Upper lobe of left lung (tissue), 6 donors: ENCODE measurements at regions not wholly inside any gene's neighbourhood (a gene's known extent, or its start where the extent isn't known, plus 50 kb on each side); places are given as distances from the start of the nearest gene placed in this dataset.

ENCODE experiments used
- ATAC-seq, 2 donors: fragments of 200-7000 bp; cut with Tn5 transposase; one replicate each; pipeline ENCODE4 v1.9.1; 2022; ENCODE audit warnings: mild to moderate bottlenecking in 2 of 2, moderate library complexity in 2 of 2; ENCODE audit not compliant: low FRiP score in 2 of 2
- DNase-seq, 2 donors: peaks; one replicate each; pipeline ENCODE4 v3.0.0-alpha.2; 2019 to 2020
- H3K27ac ChIP-seq, 4 donors: fragments of 200-600 bp; sonication (generic); one replicate each; pipeline ENCODE4 v1.5.1; 2016 to 2019
- H3K27me3 ChIP-seq, 4 donors: fragments of 200-600 bp; sonication (generic); one replicate each; pipeline ENCODE4 v1.5.1; 2017 to 2019
- H3K36me3 ChIP-seq, 4 donors: fragments of 200-600 bp; sonication (generic); one replicate each; pipeline ENCODE4 v1.5.1; 2016 to 2019
- H3K4me1 ChIP-seq, 4 donors: fragments of 200-600 bp; sonication (generic); one replicate each; pipeline ENCODE4 v1.5.1; 2018 to 2019
- H3K4me3 ChIP-seq, 4 donors: fragments of 200-600 bp; sonication (generic); one replicate each; pipeline ENCODE4 v1.5.1; 2017 to 2019; ENCODE audit warnings: mild to moderate bottlenecking in 2 of 4, moderate library complexity in 1 of 4
- H3K9me3 ChIP-seq, 4 donors: fragments of 200-600 bp; sonication (generic); one replicate each; pipeline ENCODE4 v1.5.1; 2018 to 2019
- EP300 ChIP-seq, 4 donors: sonication (generic); formaldehyde crosslinking; IDR thresholded peaks; one replicate each; pipeline ENCODE4 v1.5.1; 2017; ENCODE audit warnings: antibody characterized with exemption in 4 of 4, control low read depth in 2 of 4
- POLR2A ChIP-seq, 4 donors: fragments of 450-650 bp; IDR thresholded peaks; one replicate each; pipeline ENCODE4 v1.5.1; 2016 to 2017; ENCODE audit warnings: antibody characterized with exemption in 4 of 4, mild to moderate bottlenecking in 2 of 4
- POLR2AphosphoS5 ChIP-seq, 2 donors: sonication (generic); formaldehyde crosslinking; IDR thresholded peaks; one replicate each; pipeline ENCODE4 v1.5.1; 2017; ENCODE audit warnings: antibody characterized with exemption in 2 of 2
- WGBS, 2 donors: methylation state at CpG; one replicate each; pipeline ENCODE4 v1.1.5; 2017 to 2018; 5-methylcytosine and 5-hydroxymethylcytosine counted together
- TF ChIP-seq, protein P1 (sequence below), 6 experiments: fragments of 450-650 bp in 4 of 6; fragments of 200-600 bp in 2 of 6; sonication (generic) in 2 of 6; IDR thresholded peaks; one replicate each; pipeline ENCODE4 v1.5.1; 2016 to 2019; ENCODE audit warnings: antibody characterized with exemption in 6 of 6
- donor health status: DM: no; HTN: no; CAD: no; lungs with moderate emphysema.
- donor health status: DM: no; HTN: yes; CAD: no; lungs with severe emphysema.

DNA sequence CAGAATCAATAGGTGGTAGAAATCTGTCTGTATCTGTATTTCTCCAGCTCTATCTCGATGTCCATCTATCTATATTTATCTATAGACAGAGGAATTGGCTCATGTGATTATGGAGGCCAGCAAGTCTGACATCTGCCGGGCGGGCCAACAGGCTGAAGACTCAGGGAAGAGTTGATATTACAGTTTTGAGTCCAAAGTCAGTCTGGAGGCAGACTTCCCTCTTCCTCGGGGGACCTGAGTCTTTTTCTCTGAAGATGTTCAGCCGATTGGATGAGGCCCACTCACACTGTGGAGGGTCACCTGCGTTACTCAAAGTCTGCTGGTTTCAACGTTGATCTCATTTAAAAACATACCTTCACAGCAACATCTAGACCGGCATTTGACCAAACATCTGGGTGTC lies 98.7 kb downstream of the RAMP3 start:
- Histone ChIP-seq H3K9me3 (no peaks in the 10 kb centered on the region), H3K27ac (peak overlapping the region in 1 of 4 donors; percentile 27), H3K4me3 (no peak overlapping the region), H3K27me3 (no peaks in the 10 kb centered on the region), H3K4me1 (peaks cover 0 to 11% (median 8%) of the 10 kb centered on the region in 4 donors), H3K36me3 (no peaks in the 10 kb centered on the region)
- no peak for DNase-seq
- 77 to 79% methylated on average over 8 of the region's 8 CpGs for whole genome bisulfite sequencing, 2 donors
- TF ChIP-seq, protein P1, sequence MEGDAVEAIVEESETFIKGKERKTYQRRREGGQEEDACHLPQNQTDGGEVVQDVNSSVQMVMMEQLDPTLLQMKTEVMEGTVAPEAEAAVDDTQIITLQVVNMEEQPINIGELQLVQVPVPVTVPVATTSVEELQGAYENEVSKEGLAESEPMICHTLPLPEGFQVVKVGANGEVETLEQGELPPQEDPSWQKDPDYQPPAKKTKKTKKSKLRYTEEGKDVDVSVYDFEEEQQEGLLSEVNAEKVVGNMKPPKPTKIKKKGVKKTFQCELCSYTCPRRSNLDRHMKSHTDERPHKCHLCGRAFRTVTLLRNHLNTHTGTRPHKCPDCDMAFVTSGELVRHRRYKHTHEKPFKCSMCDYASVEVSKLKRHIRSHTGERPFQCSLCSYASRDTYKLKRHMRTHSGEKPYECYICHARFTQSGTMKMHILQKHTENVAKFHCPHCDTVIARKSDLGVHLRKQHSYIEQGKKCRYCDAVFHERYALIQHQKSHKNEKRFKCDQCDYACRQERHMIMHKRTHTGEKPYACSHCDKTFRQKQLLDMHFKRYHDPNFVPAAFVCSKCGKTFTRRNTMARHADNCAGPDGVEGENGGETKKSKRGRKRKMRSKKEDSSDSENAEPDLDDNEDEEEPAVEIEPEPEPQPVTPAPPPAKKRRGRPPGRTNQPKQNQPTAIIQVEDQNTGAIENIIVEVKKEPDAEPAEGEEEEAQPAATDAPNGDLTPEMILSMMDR (IDR thresholded peaks at IDR 0.05): no peak
- TF ChIP-seq POLR2AphosphoS5 (IDR thresholded peaks at IDR 0.05) (no peak), EP300 (IDR thresholded peaks at IDR 0.05) (no peak), POLR2A (IDR thresholded peaks at IDR 0.05) (no peak)
- no peak for ATAC-seq

DNA sequence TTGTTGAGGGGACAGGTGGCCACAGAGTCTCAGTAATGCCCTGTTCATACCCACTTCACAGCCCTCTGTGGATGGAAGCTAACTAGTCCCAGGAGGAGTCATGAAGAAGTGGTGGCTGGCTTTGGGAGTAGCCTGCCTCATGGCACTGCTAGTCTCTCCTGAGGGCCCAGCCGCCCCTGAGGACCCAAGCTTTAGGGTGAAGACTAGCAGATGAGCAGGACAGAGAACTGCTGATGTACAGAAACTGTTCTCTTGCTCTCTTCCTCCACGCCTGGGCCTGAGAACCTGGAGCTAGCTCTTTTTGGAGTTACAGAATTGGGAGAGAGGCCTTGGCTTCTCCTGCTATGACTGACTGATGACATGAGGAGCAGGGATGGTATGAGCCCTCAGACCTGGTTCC lies 99.2 kb downstream of the RAMP3 start:
- Histone ChIP-seq H3K27me3 (no peaks in the 10 kb centered on the region), H3K27ac (peak overlapping the region in 1 of 4 donors; percentile 27), H3K9me3 (no peaks in the 10 kb centered on the region), H3K36me3 (no peaks in the 10 kb centered on the region), H3K4me3 (no peak overlapping the region), H3K4me1 (peaks cover 0 to 11% (median 8%) of the 10 kb centered on the region in 4 donors)
- no peak for ATAC-seq
- DNase-seq: no peak
- TF ChIP-seq, protein P1 (IDR thresholded peaks at IDR 0.05): no peak
- TF ChIP-seq POLR2A (IDR thresholded peaks at IDR 0.05) (no peak), POLR2AphosphoS5 (IDR thresholded peaks at IDR 0.05) (no peak), EP300 (IDR thresholded peaks at IDR 0.05) (no peak)
- 94% methylated on average over 2 of the region's 2 CpGs; no CpG with 5 or more reads in 1 of the 2 donors for WGBS, 2 donors

DNA sequence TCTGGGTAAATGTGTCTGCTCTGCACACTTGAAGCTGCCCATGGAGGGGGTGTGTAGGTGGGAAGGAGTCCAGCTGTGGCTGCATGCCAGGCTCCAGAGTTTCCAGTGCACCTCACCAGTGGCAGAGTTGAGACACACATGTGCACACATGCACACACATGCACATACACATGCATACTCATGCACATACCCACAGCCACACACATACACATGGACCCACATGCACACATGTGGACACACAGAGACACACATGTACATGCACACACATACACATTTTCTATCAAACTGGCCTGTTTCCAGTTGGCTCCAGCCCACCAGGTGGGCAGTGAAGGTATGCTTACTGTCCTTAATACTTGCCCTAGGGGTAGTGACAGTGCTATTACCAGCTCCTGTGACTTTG lies 99.7 kb downstream of the RAMP3 start:
- Histone ChIP-seq H3K27ac (peak overlapping the region in 1 of 4 donors; percentile 19), H3K27me3 (no peaks in the 10 kb centered on the region), H3K36me3 (no peaks in the 10 kb centered on the region), H3K9me3 (no peaks in the 10 kb centered on the region), H3K4me3 (no peak overlapping the region), H3K4me1 (peaks cover 0 to 11% (median 8%) of the 10 kb centered on the region in 4 donors)
- no peak for ATAC-seq
- TF ChIP-seq POLR2A (IDR thresholded peaks at IDR 0.05): no peak
- TF ChIP-seq EP300 (IDR thresholded peaks at IDR 0.05): no peak
- TF ChIP-seq, protein P1 (IDR thresholded peaks at IDR 0.05): no peak
- no peak for TF ChIP-seq POLR2AphosphoS5 (IDR thresholded peaks at IDR 0.05)
- no peak for DNase-seq

DNA sequence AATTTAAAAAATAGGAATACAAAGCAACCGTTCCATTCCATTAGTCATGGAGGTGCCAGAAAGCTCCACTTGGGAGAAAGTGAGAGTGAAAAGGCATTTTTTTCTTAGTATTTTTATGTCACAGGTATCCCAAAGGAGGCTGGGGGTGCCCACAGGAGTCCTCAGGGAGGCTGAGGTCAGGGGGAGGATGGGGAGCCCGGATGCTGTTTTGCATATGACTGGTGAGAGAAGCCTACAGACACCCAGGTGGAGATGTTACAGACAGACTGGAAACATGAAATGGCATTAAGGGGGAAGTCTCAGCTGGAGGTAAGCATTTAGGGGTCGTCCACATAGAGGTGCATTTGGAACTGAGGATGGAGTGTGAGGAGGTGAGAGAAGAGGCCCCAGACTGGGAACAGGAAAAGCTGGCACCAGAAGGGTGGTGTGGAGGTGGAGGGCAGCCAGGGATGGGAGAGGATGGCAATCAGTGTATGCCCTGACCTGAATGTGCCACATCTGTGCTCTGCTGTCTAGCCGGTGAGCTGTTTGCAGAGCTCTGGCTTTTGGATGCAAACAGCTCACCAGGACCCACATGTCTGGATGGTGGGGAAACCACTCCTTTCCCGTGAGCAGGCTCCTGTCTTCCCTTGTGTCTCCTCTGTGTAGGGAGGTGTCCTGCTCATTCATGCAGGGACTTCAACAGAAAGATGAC lies 101.1 kb downstream of the RAMP3 start:
- peak overlapping the region in 2 of 4 donors; percentile 17 to 27 for H3K27ac ChIP-seq
- no peak for DNase-seq
- 46 to 47% methylated on average over 5 of the region's 5 CpGs for WGBS, 2 donors

More for the DNA sequence above, 101.1 kb downstream of the RAMP3 start:
- no peaks in the 10 kb centered on the region for H3K36me3 ChIP-seq
- no peak overlapping the region for H3K4me3 ChIP-seq
- TF ChIP-seq POLR2A (IDR thresholded peaks at IDR 0.05) (no peak), EP300 (IDR thresholded peaks at IDR 0.05) (no peak), POLR2AphosphoS5 (IDR thresholded peaks at IDR 0.05) (no peak)
- TF ChIP-seq, protein P1 (IDR thresholded peaks at IDR 0.05): no peak
- no peaks in the 10 kb centered on the region for H3K27me3 ChIP-seq
- ATAC-seq: no peak
- H3K4me1 ChIP-seq: peaks cover 0 to 11% (median 5%) of the 10 kb centered on the region in 4 donors
- no peaks in the 10 kb centered on the region for H3K9me3 ChIP-seq
